Retinal pigment epithelial cell (primary cell): ENCODE measurements at regions not wholly inside any gene's neighbourhood (a gene's known extent, or its start where the extent isn't known, plus 50 kb on each side); places are given as distances from the start of the nearest gene placed in this dataset.
"Not testable (repeated sequence)": the region's sequence is repeated elsewhere in the genome, so short reads cannot be mapped to it uniquely, and the experiment has no call there.

ENCODE experiments used
- DNase-seq: peaks from one replicate; pipeline ENCODE4 v3.0.0-alpha.2; 2010; ENCODE audit warnings: low read depth
- H3K4me3 ChIP-seq: 2 replicates; pipeline ENCODE4 v1.5.1; 2011; ENCODE audit warnings: mild to moderate bottlenecking, low read length, control low read depth, moderate library complexity
- CTCF ChIP-seq: conservative IDR thresholded peaks from 2 replicates; pipeline ENCODE4 v1.5.1; 2011; ENCODE audit warnings: low read depth, low read length, control low read depth, inconsistent platforms

- no peak overlapping the region for H3K4me3 ChIP-seq
- TF ChIP-seq CTCF: no peak
- DNase-seq: no peak
Observed at GRCh38 chr5:18503797-18504328, 869.6 kb downstream of the TAF11L14 start.

GRCh38 chr5:18507114-18507513 is 872.9 kb downstream of the TAF11L14 start:
- TF ChIP-seq CTCF: no peak
- H3K4me3 ChIP-seq: no peak overlapping the region
- no peak for DNase-seq

GRCh38 chr5:18517641-18518380 is 883.6 kb downstream of the TAF11L14 start:
- no peak overlapping the region for H3K4me3 ChIP-seq
- TF ChIP-seq CTCF: no peak
- no peak for DNase-seq

- no peak for DNase-seq
- no peak for TF ChIP-seq CTCF
- H3K4me3 ChIP-seq: no peak overlapping the region
Observed at GRCh38 chr5:18523380-18523779, 889.1 kb downstream of the TAF11L14 start.

- no peak for DNase-seq
- no peak for TF ChIP-seq CTCF
- H3K4me3 ChIP-seq: no peak overlapping the region
Observed at GRCh38 chr5:18526792-18527405, 892.6 kb downstream of the TAF11L14 start.

GRCh38 chr5:18533137-18533536 is 898.9 kb downstream of the TAF11L14 start:
- no peak overlapping the region for H3K4me3 ChIP-seq
- no peak for DNase-seq
- no peak for TF ChIP-seq CTCF

- no peak overlapping the region for H3K4me3 ChIP-seq
- DNase-seq: no peak
- no peak for TF ChIP-seq CTCF
Observed at GRCh38 chr5:18534119-18534518, 899.9 kb downstream of the TAF11L14 start.

- not testable (repeated sequence) for H3K4me3 ChIP-seq, DNase-seq
Observed at GRCh38 chr5:18535753-18536152, 901.5 kb downstream of the TAF11L14 start.
